Smooth muscle cell (in vitro differentiated cells): ENCODE measurements at regions not wholly inside any gene's neighbourhood (a gene's known extent, or its start where the extent isn't known, plus 50 kb on each side); places are given as distances from the start of the nearest gene placed in this dataset.

Experiments
- DNase-seq: peaks from one replicate; lab custom pipeline; 2025; ENCODE audit not compliant: unreplicated experiment; lab: John Stamatoyannopoulos, UW
- H2AFZ ChIP-seq: fragments of 200-600 bp; sonication (generic); 2 replicates; pipeline ENCODE4 v1.6.0; 2016; ENCODE audit warnings: antibody characterized with exemption, low read depth, mild to moderate bottlenecking
- H3F3A ChIP-seq: fragments of 200-600 bp; sonication (generic); 2 replicates; pipeline ENCODE4 v1.6.0; 2017; ENCODE audit warnings: antibody characterized with exemption, low read depth
- H3K27ac ChIP-seq: fragments of 200-600 bp; sonication (generic); 2 replicates; pipeline ENCODE4 v1.5.1; 2016; ENCODE audit warnings: low read depth, mild to moderate bottlenecking
- H3K27me3 ChIP-seq: fragments of 200-600 bp; sonication (generic); 2 replicates; pipeline ENCODE4 v1.6.1; 2016; ENCODE audit warnings: low read depth, mild to moderate bottlenecking
- H3K36me3 ChIP-seq: fragments of 200-600 bp; sonication (generic); 2 replicates; pipeline ENCODE4 v1.5.1; 2016; ENCODE audit warnings: low read depth
- H3K4me1 ChIP-seq: fragments of 200-600 bp; sonication (generic); 2 replicates; pipeline ENCODE4 v1.5.1; 2016; ENCODE audit warnings: low read depth
- H3K4me2 ChIP-seq: fragments of 200-600 bp; sonication (generic); 2 replicates; pipeline ENCODE4 v1.6.0; 2016; ENCODE audit warnings: mild to moderate bottlenecking
- H3K4me3 ChIP-seq: fragments of 200-600 bp; sonication (generic); 2 replicates; pipeline ENCODE4 v1.5.1; 2016; ENCODE audit warnings: mild to moderate bottlenecking
- H3K79me2 ChIP-seq: fragments of 200-600 bp; sonication (generic); 2 replicates; pipeline ENCODE4 v1.6.0; 2016; ENCODE audit warnings: low read depth, mild to moderate bottlenecking
- H3K9ac ChIP-seq: fragments of 200-600 bp; sonication (generic); 2 replicates; pipeline ENCODE4 v1.6.0; 2016; ENCODE audit warnings: low read depth
- H3K9me3 ChIP-seq: fragments of 200-600 bp; sonication (generic); replicated peaks from 2 replicates; pipeline ENCODE4 v1.5.1; 2016; ENCODE audit warnings: low read depth
- H4K20me1 ChIP-seq: fragments of 200-600 bp; sonication (generic); 2 replicates; pipeline ENCODE4 v1.6.0; 2016; ENCODE audit warnings: low read depth
- CTCF ChIP-seq: fragments of 200-600 bp; sonication (generic); IDR thresholded peaks from 2 replicates; pipeline ENCODE4 v1.5.1; 2017; ENCODE audit warnings: borderline replicate concordance, mild to moderate bottlenecking, antibody characterized with exemption; ENCODE audit not compliant: insufficient read depth, poor library complexity, severe bottlenecking
- WGBS: methylation state at CpG from one replicate; pipeline ENCODE4 v1.1.7; 2016; ENCODE audit warnings: low lambda C conversion rate; 5-methylcytosine and 5-hydroxymethylcytosine counted together

DNA sequence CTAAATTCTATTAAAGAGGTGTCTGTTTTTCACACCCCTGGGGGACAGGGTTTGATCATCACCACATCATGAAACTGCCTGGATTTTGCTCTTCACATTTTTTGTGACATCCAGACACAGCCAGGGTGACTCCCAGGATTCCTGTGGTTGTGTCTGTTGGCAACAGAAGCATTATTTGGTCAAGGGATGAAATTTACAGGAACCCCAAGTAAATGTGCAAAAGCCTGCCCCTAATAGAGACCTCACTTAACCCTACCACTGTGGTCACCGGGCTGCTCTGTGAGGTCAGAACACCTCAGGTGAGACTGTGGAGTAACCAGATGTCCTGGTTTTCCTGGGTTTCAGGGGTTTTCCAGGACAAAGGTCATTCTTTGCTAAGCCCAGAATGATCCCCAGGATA, 103.8 kb downstream of the DAD1 start:
- H3K36me3 ChIP-seq, result no peaks in the 10 kb centered on the region
- peaks cover 33% of the 10 kb centered on the region for H3F3A ChIP-seq
- TF ChIP-seq CTCF, result no peak
- H3K79me2 ChIP-seq, result no peaks in the 10 kb centered on the region
- H3K4me3 ChIP-seq, result no peak overlapping the region
- 14% methylated on average over 1 of the region's 1 CpG for WGBS
- H3K9me3 ChIP-seq, result no peaks in the 10 kb centered on the region
- peak overlapping the region; percentile 83 for H3K9ac ChIP-seq
- no peak for DNase-seq
- no peaks in the 10 kb centered on the region for H3K27me3 ChIP-seq
- H3K4me2 ChIP-seq, result peak overlapping the region; percentile 77
- no peaks in the 10 kb centered on the region for H4K20me1 ChIP-seq
- H3K4me1 ChIP-seq, result peaks cover 52% of the 10 kb centered on the region
- H3K27ac ChIP-seq, result peak overlapping the region; percentile 88
- no peak overlapping the region for H2AFZ ChIP-seq

- Histone ChIP-seq H3K79me2 (no peaks in the 10 kb centered on the region), H3K27ac (peak overlapping the region; percentile 88), H3K36me3 (no peaks in the 10 kb centered on the region), H3K9me3 (no peaks in the 10 kb centered on the region), H3K27me3 (no peaks in the 10 kb centered on the region), H3K9ac (peak overlapping the region; percentile 83), H3K4me2 (peak overlapping the region; percentile 77), H3K4me3 (no peak overlapping the region), H3F3A (peaks cover 33% of the 10 kb centered on the region), H2AFZ (no peak overlapping the region), H3K4me1 (peaks cover 57% of the 10 kb centered on the region), H4K20me1 (no peaks in the 10 kb centered on the region)
- DNase-seq, result no peak
- TF ChIP-seq CTCF, result no peak
- 15% methylated on average over 5 of the region's 5 CpGs for WGBS
Observed at GRCh38 chr14:22484632-22485031, 104.4 kb downstream of the DAD1 start.

- no peak for TF ChIP-seq CTCF
- Histone ChIP-seq H3K36me3 (no peaks in the 10 kb centered on the region), H3K27ac (peak overlapping the region; percentile 88), H3K4me3 (no peak overlapping the region), H3F3A (peaks cover 33% of the 10 kb centered on the region), H3K4me2 (peak overlapping the region; percentile 77), H4K20me1 (no peaks in the 10 kb centered on the region), H3K4me1 (peaks cover 59% of the 10 kb centered on the region), H3K9ac (no peak overlapping the region), H3K27me3 (no peaks in the 10 kb centered on the region), H2AFZ (no peak overlapping the region), H3K9me3 (no peaks in the 10 kb centered on the region), H3K79me2 (no peaks in the 10 kb centered on the region)
- 31% methylated on average over 10 of the region's 10 CpGs for WGBS
- no peak for DNase-seq
Observed at GRCh38 chr14:22483863-22484593, 105.0 kb downstream of the DAD1 start.

GRCh38 chr14:22482782-22483553, 106.1 kb downstream of the DAD1 start:
- no peak for DNase-seq
- peak overlapping the region; percentile 77 for H3K4me2 ChIP-seq
- no peaks in the 10 kb centered on the region for H3K9me3 ChIP-seq
- H3K27ac ChIP-seq, result no peak overlapping the region
- H3K4me3 ChIP-seq, result no peak overlapping the region
- TF ChIP-seq CTCF, result no peak
- H2AFZ ChIP-seq, result no peak overlapping the region
- no peaks in the 10 kb centered on the region for H4K20me1 ChIP-seq
- H3F3A ChIP-seq, result peaks cover 33% of the 10 kb centered on the region
- H3K36me3 ChIP-seq, result no peaks in the 10 kb centered on the region
- no peaks in the 10 kb centered on the region for H3K79me2 ChIP-seq
- peaks cover 69% of the 10 kb centered on the region for H3K4me1 ChIP-seq
- no peak overlapping the region for H3K9ac ChIP-seq
- WGBS, result 68% methylated on average over 6 of the region's 6 CpGs
- H3K27me3 ChIP-seq, result no peaks in the 10 kb centered on the region
